Endothelial cell of umbilical vein (primary cell): ENCODE measurements at regions not wholly inside any gene's neighbourhood (a gene's known extent, or its start where the extent isn't known, plus 50 kb on each side); places are given as distances from the start of the nearest gene placed in this dataset.

ENCODE experiments used
- BruUV-seq: library from RNA; stranded (reverse); fragments of 400-500 nt; replicated peaks from 2 replicates; lab custom pipeline; 2021; lab: Mats Ljungman, UMichigan
- CTCF ChIA-PET: fragments of 300-600, 350-600 bp; sonication (Branson Sonifier 250); formaldehyde crosslinking; loops from one replicate; lab custom pipeline; 2021; ENCODE audit warnings: antibody characterized with exemption, inconsistent platforms; lab: Charles Lee
- POLR2A ChIA-PET: fragments of 300-600, 350-600 bp; sonication (Branson Sonifier 250); formaldehyde crosslinking; loops from one replicate; lab custom pipeline; 2021; ENCODE audit warnings: antibody characterized with exemption, inconsistent platforms; lab: Charles Lee
- DNase-seq: peaks from one replicate; pipeline ENCODE4 v3.0.0-alpha.2; 2011; ENCODE audit warnings: low read depth, low spot score
- FAIRE-seq: peaks from 2 replicates; lab custom pipeline; 2011; peaks lifted over from hg19 to GRCh38; lab: Jason Lieb, UNC
- H2AFZ ChIP-seq: 2 replicates; pipeline ENCODE4 v1.6.0; 2012; ENCODE audit warnings: low read depth, low read length, control low read depth, inconsistent platforms
- H3K27ac ChIP-seq: 2 replicates; pipeline ENCODE4 v1.5.1; 2011; ENCODE audit warnings: low read depth, mild to moderate bottlenecking, control low read depth, low read length, moderate library complexity; ENCODE audit not compliant: insufficient read depth
- H3K27me3 ChIP-seq, 2 experiments: 2 replicates each; pipeline versions ENCODE4 v1.6.0 to v1.6.1; 2011; ENCODE audit warnings: low read length in 2 of 2, mixed read lengths in 1 of 2; ENCODE audit not compliant: control insufficient read depth in 2 of 2, insufficient read depth in 2 of 2
- H3K36me3 ChIP-seq, 2 experiments: 2 replicates in 1 of 2; 3 replicates in 1 of 2; pipeline ENCODE4 v1.5.1; 2011; ENCODE audit warnings: low read length in 2 of 2, mild to moderate bottlenecking in 1 of 2, moderate library complexity in 1 of 2; ENCODE audit not compliant: control insufficient read depth in 2 of 2, insufficient read depth in 2 of 2; ENCODE audit errors: extremely low read depth in 1 of 2
- H3K4me1 ChIP-seq: 3 replicates; pipeline ENCODE4 v1.5.1; 2011; ENCODE audit warnings: mild to moderate bottlenecking, low read length; ENCODE audit not compliant: control insufficient read depth, insufficient read depth; ENCODE audit errors: extremely low read depth
- H3K4me2 ChIP-seq: 2 replicates; pipeline ENCODE4 v1.6.1; 2011; ENCODE audit warnings: low read length, control low read depth, mixed read lengths; ENCODE audit not compliant: insufficient read depth
- H3K4me3 ChIP-seq, 3 experiments: fragments of 200-600 bp in 1 of 3; sonication (generic), shearing (Covaris generic) in 1 of 3; replicated peaks in 1 of 3; 2 replicates each; pipeline ENCODE4 v1.5.1; 2011 to 2016; ENCODE audit warnings: control low read depth in 3 of 3, low read length in 3 of 3, mild to moderate bottlenecking in 2 of 3, inconsistent platforms in 1 of 3, low read depth in 1 of 3, moderate library complexity in 1 of 3; ENCODE audit not compliant: insufficient read depth in 1 of 3
- H3K79me2 ChIP-seq: 2 replicates; pipeline ENCODE4 v1.6.0; 2012; ENCODE audit warnings: low read length, inconsistent platforms; ENCODE audit not compliant: control insufficient read depth, insufficient read depth
- H3K9ac ChIP-seq: replicated peaks from 2 replicates; pipeline ENCODE3; 2011; ENCODE audit warnings: low read length, control low read depth; ENCODE audit not compliant: insufficient read depth; ENCODE audit errors: extremely low read depth
- H3K9me1 ChIP-seq: replicated peaks from 3 replicates; pipeline ENCODE4 v1.6.0; 2011; ENCODE audit warnings: mild to moderate bottlenecking, low read length; ENCODE audit not compliant: control insufficient read depth, insufficient read depth; ENCODE audit errors: extremely low read depth
- H3K9me3 ChIP-seq: replicated peaks from 2 replicates; pipeline ENCODE4 v1.5.1; 2012; ENCODE audit warnings: low read length, inconsistent platforms; ENCODE audit not compliant: control insufficient read depth, insufficient read depth
- H4K20me1 ChIP-seq: replicated peaks from 2 replicates; pipeline ENCODE3; 2011; ENCODE audit warnings: mild to moderate bottlenecking, low read length; ENCODE audit not compliant: control insufficient read depth, insufficient read depth; ENCODE audit errors: extremely low read depth
- EZH2 ChIP-seq: IDR thresholded peaks from 2 replicates; pipeline ENCODE4 v1.6.1; 2012; ENCODE audit warnings: borderline replicate concordance, low read depth, mild to moderate bottlenecking, moderate library complexity, low read length, inconsistent platforms; ENCODE audit not compliant: severe bottlenecking
- FOS ChIP-seq: IDR thresholded peaks from 2 replicates; pipeline ENCODE4 v1.6.1; 2011; ENCODE audit warnings: mild to moderate bottlenecking, low read length, moderate library complexity, borderline replicate concordance; ENCODE audit not compliant: insufficient read depth
- GATA2 ChIP-seq: IDR thresholded peaks from 2 replicates; pipeline ENCODE4 v1.7.0; 2011; ENCODE audit warnings: low read depth, mild to moderate bottlenecking, moderate library complexity, mixed read lengths, low read length; ENCODE audit not compliant: insufficient read length, insufficient read depth
- JUN ChIP-seq: IDR thresholded peaks from 2 replicates; pipeline ENCODE4 v1.6.1; 2011; ENCODE audit warnings: borderline replicate concordance, low read depth; ENCODE audit not compliant: insufficient read length, insufficient read depth
- MYC ChIP-seq: IDR thresholded peaks from one replicate; pipeline ENCODE4 v1.6.1; 2011; ENCODE audit warnings: mild to moderate bottlenecking, low read depth, low read length
- POLR2A ChIP-seq: IDR thresholded peaks from 2 replicates; pipeline ENCODE4 v1.6.1; 2012; ENCODE audit warnings: low read depth, mild to moderate bottlenecking, control low read depth, low read length
- POLR2AphosphoS5 ChIP-seq: IDR thresholded peaks from 2 replicates; pipeline ENCODE4 v1.6.1; 2012; ENCODE audit warnings: low read depth, mild to moderate bottlenecking, control low read depth, low read length, moderate library complexity; ENCODE audit not compliant: insufficient read depth
- dilution Hi-C: fragments of 300-500 bp; cut with MboI; formaldehyde crosslinking; loops from one replicate; pipeline ENCODE4 v1.15.0; 2019; ENCODE audit warnings: low sequenced_read_pairs; ENCODE audit not compliant: extremely low pct_ligation_motif_present
- intact Hi-C: fragments of 100-400 bp; cut with micrococcal nuclease; formaldehyde crosslinking; loops from one replicate; pipeline ENCODE4 v1.10.0; 2022
- TF ChIP-seq, protein P1 (sequence below), 2 donors: IDR thresholded peaks; 1 replicate in 1 of 2; 2 replicates in 1 of 2; pipeline ENCODE4 v1.5.1; 2011; ENCODE audit warnings: low read length in 2 of 2, mild to moderate bottlenecking in 2 of 2, moderate library complexity in 2 of 2, control low read depth in 1 of 2, inconsistent platforms in 1 of 2, low read depth in 1 of 2; ENCODE audit not compliant: insufficient read depth in 1 of 2; ENCODE audit errors: extremely low read depth in 1 of 2
- TF ChIP-seq, protein P2 (sequence below): IDR thresholded peaks from 2 replicates; pipeline ENCODE4 v1.6.1; 2011; ENCODE audit not compliant: insufficient read depth, insufficient read length

DNA sequence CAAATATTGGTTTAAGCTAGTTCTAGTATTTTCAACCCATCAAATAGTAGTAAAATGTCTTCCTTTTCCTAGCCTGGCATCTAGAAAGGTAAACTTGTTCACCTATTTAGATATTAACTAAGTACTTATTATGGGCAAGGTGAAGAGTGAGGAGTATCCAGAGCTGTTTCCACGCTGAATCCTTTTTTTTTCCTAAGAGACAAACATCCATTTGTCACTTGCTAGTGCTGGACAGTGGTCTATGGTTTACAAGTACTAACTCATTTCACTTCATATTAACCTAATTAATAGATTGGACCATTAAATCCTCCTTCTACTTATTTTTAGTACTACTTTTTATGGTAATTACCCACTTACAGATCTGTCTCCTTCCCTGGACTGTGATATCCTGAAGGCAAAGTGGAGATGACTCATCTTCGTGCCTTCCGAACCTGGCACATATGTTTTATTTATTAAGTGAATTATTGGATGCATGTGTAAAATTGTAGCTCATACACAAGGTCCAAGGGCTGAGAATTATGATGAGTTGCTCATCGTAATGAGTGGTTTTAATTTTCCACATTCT is 159.6 kb upstream of the IGFBP3 start:
- BruUV-seq = no TSS peak
- FAIRE-seq = no peak
- H3K9me3 ChIP-seq = no peaks in the 10 kb centered on the region
- H3K9ac ChIP-seq = no peak overlapping the region
- no peaks in the 10 kb centered on the region for H3K4me1 ChIP-seq
- dilution Hi-C loops = no loop called here
- no peaks in the 10 kb centered on the region for H4K20me1 ChIP-seq
- ChIA-PET POLR2A (interaction anchor here (0.7 kb wide), 1 partner anchor 398 kb away, joined by 4 read pairs; no protein-coding TSS in a partner anchor), CTCF (no interaction called here)
- no peak overlapping the region for H3K4me2 ChIP-seq
- H3K4me3 ChIP-seq = no peak overlapping the region
- H3K79me2 ChIP-seq = no peaks in the 10 kb centered on the region
- no peak for DNase-seq
- H3K36me3 ChIP-seq = no peaks in the 10 kb centered on the region
- no peaks in the 10 kb centered on the region for H3K27me3 ChIP-seq
- H2AFZ ChIP-seq = no peak overlapping the region
- intact Hi-C loops = no loop called here
- H3K9me1 ChIP-seq = no peaks in the 10 kb centered on the region
- H3K27ac ChIP-seq = no peak overlapping the region
- TF ChIP-seq FOS (no peak), POLR2AphosphoS5 (no peak), GATA2 (no peak), JUN (no peak), EZH2 (no peak), MYC (no peak), POLR2A (no peak)
- TF ChIP-seq, protein P1, sequence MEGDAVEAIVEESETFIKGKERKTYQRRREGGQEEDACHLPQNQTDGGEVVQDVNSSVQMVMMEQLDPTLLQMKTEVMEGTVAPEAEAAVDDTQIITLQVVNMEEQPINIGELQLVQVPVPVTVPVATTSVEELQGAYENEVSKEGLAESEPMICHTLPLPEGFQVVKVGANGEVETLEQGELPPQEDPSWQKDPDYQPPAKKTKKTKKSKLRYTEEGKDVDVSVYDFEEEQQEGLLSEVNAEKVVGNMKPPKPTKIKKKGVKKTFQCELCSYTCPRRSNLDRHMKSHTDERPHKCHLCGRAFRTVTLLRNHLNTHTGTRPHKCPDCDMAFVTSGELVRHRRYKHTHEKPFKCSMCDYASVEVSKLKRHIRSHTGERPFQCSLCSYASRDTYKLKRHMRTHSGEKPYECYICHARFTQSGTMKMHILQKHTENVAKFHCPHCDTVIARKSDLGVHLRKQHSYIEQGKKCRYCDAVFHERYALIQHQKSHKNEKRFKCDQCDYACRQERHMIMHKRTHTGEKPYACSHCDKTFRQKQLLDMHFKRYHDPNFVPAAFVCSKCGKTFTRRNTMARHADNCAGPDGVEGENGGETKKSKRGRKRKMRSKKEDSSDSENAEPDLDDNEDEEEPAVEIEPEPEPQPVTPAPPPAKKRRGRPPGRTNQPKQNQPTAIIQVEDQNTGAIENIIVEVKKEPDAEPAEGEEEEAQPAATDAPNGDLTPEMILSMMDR (IDR thresholded peaks at IDR 0.05; ENCODE audit: extremely low read depth in 1 of 2, insufficient read depth in 1 of 2, low read depth in 1 of 2, low read length in 2 of 2) = no peak
- TF ChIP-seq, protein P2, sequence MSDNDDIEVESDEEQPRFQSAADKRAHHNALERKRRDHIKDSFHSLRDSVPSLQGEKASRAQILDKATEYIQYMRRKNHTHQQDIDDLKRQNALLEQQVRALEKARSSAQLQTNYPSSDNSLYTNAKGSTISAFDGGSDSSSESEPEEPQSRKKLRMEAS = no peak
